HCT116 (cell line): ENCODE measurements at regions not wholly inside any gene's neighbourhood (a gene's known extent, or its start where the extent isn't known, plus 50 kb on each side); places are given as distances from the start of the nearest gene placed in this dataset.

Experiments used
- ATAC-seq: fragments of 200-7000 bp; cut with Tn5 transposase; 2 replicates; pipeline ENCODE4 v1.9.1; 2020; ENCODE audit warnings: mild to moderate bottlenecking, moderate library complexity
- BruUV-seq: library from RNA; stranded (reverse); fragments of 400-500 nt; replicated peaks from 2 replicates; lab custom pipeline; 2021; lab: Mats Ljungman, UMichigan
- CTCF ChIA-PET: fragments of 300-600 bp; sonication (Branson Sonifier 250); formaldehyde crosslinking; loops from one replicate; lab custom pipeline; 2021; ENCODE audit warnings: antibody characterized with exemption; lab: Charles Lee
- POLR2A ChIA-PET: fragments of 300-600, 350-600 bp; sonication (Branson Sonifier 250); formaldehyde crosslinking; loops from one replicate; lab custom pipeline; 2021; ENCODE audit warnings: antibody characterized with exemption; lab: Charles Lee
- RAD21 ChIA-PET, 2 experiments: fragments of 300-600 bp; sonication (Branson Sonifier 250); formaldehyde crosslinking; loops; one replicate each; lab custom pipeline; 2023; ENCODE audit warnings: low total read pairs in 2 of 2; ENCODE audit not compliant: uncharacterized antibody in 2 of 2, unreplicated experiment in 2 of 2, low non-redundant PET in 1 of 2; lab: Charles Lee
- DNase-seq: peaks from one replicate; pipeline ENCODE4 v3.0.0-alpha.2; 2010; ENCODE audit warnings: low read depth, low spot score
- H2AFZ ChIP-seq: fragments of 200-600 bp; shearing (Covaris generic), sonication (generic); 2 replicates; pipeline ENCODE4 v1.6.1; 2017; ENCODE audit warnings: low read depth, mixed run types, mixed read lengths, antibody characterized with exemption, low read length; ENCODE audit not compliant: poor library complexity, severe bottlenecking
- H3K27ac ChIP-seq: 2 replicates; pipeline ENCODE4 v1.5.1; 2012; ENCODE audit warnings: low read depth, low read length
- H3K27me3 ChIP-seq: fragments of 200-600 bp; sonication (generic); 2 replicates; pipeline ENCODE4 v1.6.1; 2016; ENCODE audit warnings: mixed run types, low read length, mixed read lengths; ENCODE audit not compliant: insufficient read depth
- H3K36me3 ChIP-seq, 2 experiments: fragments of 200-500 bp in 1 of 2; fragments of 200-600 bp in 1 of 2; sonication (Bioruptor generic) in 1 of 2; sonication (generic) in 1 of 2; 2 replicates each; pipeline versions ENCODE4 v1.5.1 to v1.6.1; 2014 to 2016; ENCODE audit warnings: low read length in 2 of 2, inconsistent platforms in 1 of 2, mixed read lengths in 1 of 2, mixed run types in 1 of 2; ENCODE audit not compliant: insufficient read depth in 2 of 2, control insufficient read depth in 1 of 2
- H3K4me1 ChIP-seq, 2 experiments: fragments of 200-600 bp in 1 of 2; sonication (generic) in 1 of 2; 2 replicates each; pipeline versions ENCODE4 v1.5.1 to v1.6.1; 2012 to 2017; ENCODE audit warnings: low read length in 2 of 2, inconsistent platforms in 1 of 2, mild to moderate bottlenecking in 1 of 2, mixed read lengths in 1 of 2, mixed run types in 1 of 2, moderate library complexity in 1 of 2; ENCODE audit not compliant: insufficient read depth in 2 of 2, control insufficient read depth in 1 of 2
- H3K4me2 ChIP-seq: fragments of 200-600 bp; sonication (generic); 2 replicates; pipeline ENCODE4 v1.6.1; 2017; ENCODE audit warnings: mixed run types, low read length, mixed read lengths
- H3K4me3 ChIP-seq, 2 experiments: fragments of 200-600 bp in 1 of 2; sonication (generic) in 1 of 2; replicated peaks in 1 of 2; 2 replicates each; pipeline ENCODE4 v1.5.1; 2011 to 2016; ENCODE audit warnings: low read length in 2 of 2, control low read depth in 1 of 2, low read depth in 1 of 2, mild to moderate bottlenecking in 1 of 2, mixed read lengths in 1 of 2, mixed run types in 1 of 2
- H3K79me2 ChIP-seq: fragments of 200-600 bp; sonication (generic); 2 replicates; pipeline ENCODE4 v1.6.1; 2017; ENCODE audit warnings: mild to moderate bottlenecking, mixed run types, low read length, moderate library complexity, mixed read lengths; ENCODE audit not compliant: insufficient read depth
- H3K9ac ChIP-seq: fragments of 200-600 bp; sonication (generic); 2 replicates; pipeline ENCODE4 v1.6.1; 2016; ENCODE audit warnings: low read length, mixed read lengths
- H3K9me2 ChIP-seq: fragments of 200-600 bp; sonication (generic), shearing (Covaris generic); 2 replicates; pipeline ENCODE4 v1.6.1; 2017; ENCODE audit warnings: mixed run types, mild to moderate bottlenecking, moderate library complexity; ENCODE audit not compliant: insufficient read depth
- H3K9me3 ChIP-seq, 2 experiments: fragments of 200-500 bp in 1 of 2; fragments of 200-600 bp in 1 of 2; sonication (Bioruptor generic) in 1 of 2; sonication (generic) in 1 of 2; 2 replicates each; pipeline ENCODE4 v1.6.1; 2014 to 2017; ENCODE audit warnings: low read length in 2 of 2, mixed read lengths in 2 of 2, inconsistent platforms in 1 of 2, low read depth in 1 of 2, mild to moderate bottlenecking in 1 of 2, mixed run types in 1 of 2, moderate library complexity in 1 of 2; ENCODE audit not compliant: control insufficient read depth in 1 of 2, insufficient read depth in 1 of 2
- H4K20me1 ChIP-seq: fragments of 200-600 bp; sonication (generic), shearing (Covaris generic); 2 replicates; pipeline ENCODE4 v1.6.1; 2017; ENCODE audit warnings: mixed run types, mild to moderate bottlenecking, moderate library complexity; ENCODE audit not compliant: insufficient read depth
- ATF3 ChIP-seq: IDR thresholded peaks from 2 replicates; pipeline ENCODE4 v1.6.1; 2012
- CBX3 ChIP-seq: IDR thresholded peaks from 2 replicates; pipeline ENCODE4 v1.6.1; 2012; ENCODE audit warnings: low read depth
- CEBPB ChIP-seq: IDR thresholded peaks from 2 replicates; pipeline ENCODE4 v1.6.1; 2012; ENCODE audit warnings: low read depth
- EGR1 ChIP-seq: IDR thresholded peaks from 2 replicates; pipeline ENCODE4 v1.6.1; 2012; ENCODE audit warnings: low read depth
- ELF1 ChIP-seq: IDR thresholded peaks from 2 replicates; pipeline ENCODE4 v1.6.1; 2012; ENCODE audit warnings: low read depth, borderline replicate concordance
- EZH2 ChIP-seq: fragments of 200-600 bp; sonication (generic); IDR thresholded peaks from 2 replicates; pipeline ENCODE4 v1.6.1; 2017; ENCODE audit warnings: antibody characterized with exemption, mixed run types
- EZH2phosphoT487 ChIP-seq: fragments of 200-600 bp; IDR thresholded peaks from 2 replicates; pipeline ENCODE4 v1.6.1; 2018; ENCODE audit warnings: antibody characterized with exemption, borderline replicate concordance
- FOSL1 ChIP-seq: IDR thresholded peaks from 2 replicates; pipeline ENCODE4 v1.6.1; 2012; ENCODE audit warnings: low read depth
- MAX ChIP-seq: IDR thresholded peaks from 2 replicates; pipeline ENCODE4 v1.6.1; 2012
- POLR2A ChIP-seq: IDR thresholded peaks from 2 replicates; pipeline ENCODE4 v1.7.0; 2011; ENCODE audit warnings: borderline replicate concordance; ENCODE audit not compliant: insufficient read depth, insufficient read length; ENCODE audit errors: extremely low read depth
- POLR2AphosphoS5 ChIP-seq: IDR thresholded peaks from 2 replicates; pipeline ENCODE4 v1.6.1; 2011; ENCODE audit warnings: mild to moderate bottlenecking, low read depth, low read length, moderate library complexity
- RAD21 ChIP-seq: IDR thresholded peaks from 2 replicates; pipeline ENCODE4 v1.6.1; 2012; ENCODE audit warnings: low read depth, mild to moderate bottlenecking
- REST ChIP-seq: IDR thresholded peaks from 2 replicates; pipeline ENCODE4 v1.6.1; 2012; ENCODE audit warnings: low read depth
- TCF7L2 ChIP-seq: IDR thresholded peaks from 2 replicates; pipeline ENCODE4 v1.7.0; 2011; ENCODE audit warnings: borderline replicate concordance, inconsistent platforms; ENCODE audit not compliant: insufficient read depth, insufficient read length; ENCODE audit errors: extremely low read depth
- YY1 ChIP-seq: IDR thresholded peaks from 2 replicates; pipeline ENCODE4 v1.6.1; 2011; ENCODE audit warnings: low read length, low read depth, moderate library complexity, mild to moderate bottlenecking; ENCODE audit not compliant: insufficient replicate concordance; ENCODE audit errors: extremely low read depth
- ZBTB33 ChIP-seq: IDR thresholded peaks from 2 replicates; pipeline ENCODE4 v1.6.1; 2011; ENCODE audit warnings: mild to moderate bottlenecking, low read length, moderate library complexity; ENCODE audit not compliant: insufficient replicate concordance; ENCODE audit errors: extremely low read depth
- ZFX ChIP-seq: fragments of 450-650 bp; IDR thresholded peaks from 2 replicates; pipeline ENCODE4 v1.6.1; 2017
- ZNF274 ChIP-seq: fragments of 200-500 bp; sonication (Bioruptor generic); IDR thresholded peaks from 2 replicates; pipeline ENCODE4 v1.6.1; 2014; ENCODE audit warnings: mild to moderate bottlenecking, low read depth, low read length, inconsistent platforms
- intact Hi-C: fragments of 100-400 bp; cut with micrococcal nuclease; formaldehyde crosslinking; loops from 2 replicates; pipeline ENCODE4 v1.10.0; 2022

GRCh38 chr1:83631851-83632250 lies 367.1 kb downstream of the TTLL7 start (continued):
- TF ChIP-seq EGR1 (no peak), RAD21 (no peak), ZBTB33 (no peak), EZH2phosphoT487 (no peak)
- TF ChIP-seq, all 23 proteins: peak for 0

- CTCF ChIA-PET: interaction anchor here (0.6 kb wide), 1 partner anchor 518 kb away, joined by 3 read pairs; no protein-coding TSS in a partner anchor
- intact Hi-C loops: no loop called here
- POLR2A ChIA-PET: no interaction called here
- H3K9me2 ChIP-seq: no peaks in the 10 kb centered on the region
- H3K27ac ChIP-seq: no peak overlapping the region
- H3K36me3 ChIP-seq: no peaks in the 10 kb centered on the region
- no peak overlapping the region for H3K4me3 ChIP-seq
- H3K9me3 ChIP-seq: no peaks in the 10 kb centered on the region
- no peaks in the 10 kb centered on the region for H3K4me1 ChIP-seq
- RAD21 ChIA-PET: no interaction called here
- ATAC-seq (no peak), DNase-seq (no peak)
- no peaks in the 10 kb centered on the region for H4K20me1 ChIP-seq
- H2AFZ ChIP-seq: no peak overlapping the region
- no peak overlapping the region for H3K9ac ChIP-seq
- H3K27me3 ChIP-seq: no peaks in the 10 kb centered on the region
- no TSS peak for BruUV-seq
- no peaks in the 10 kb centered on the region for H3K79me2 ChIP-seq
- H3K4me2 ChIP-seq: no peak overlapping the region
- TF ChIP-seq ZBTB33 (no peak), CBX3 (no peak), ATF3 (no peak), EZH2 (no peak), RAD21 (no peak), EGR1 (no peak), FOSL1 (no peak), ZFX (no peak), YY1 (no peak), ELF1 (no peak), EZH2phosphoT487 (no peak), TCF7L2 (no peak), ZNF274 (no peak), MAX (no peak), CEBPB (no peak), POLR2AphosphoS5 (no peak), POLR2A (no peak), REST (no peak)
Measured at GRCh38 chr1:83627045-83627444, 371.9 kb downstream of the TTLL7 start.
